GM18870 (cell line): ENCODE measurements at regions not wholly inside any gene's neighbourhood (a gene's known extent, or its start where the extent isn't known, plus 50 kb on each side); places are given as distances from the start of the nearest gene placed in this dataset.

Experiments used
- ATAC-seq: cut with Tn5 transposase; IDR thresholded peaks from one replicate; pipeline ENCODE4 v1.9.1; 2021; ENCODE audit warnings: moderate library complexity; ENCODE audit not compliant: unreplicated experiment

DNA sequence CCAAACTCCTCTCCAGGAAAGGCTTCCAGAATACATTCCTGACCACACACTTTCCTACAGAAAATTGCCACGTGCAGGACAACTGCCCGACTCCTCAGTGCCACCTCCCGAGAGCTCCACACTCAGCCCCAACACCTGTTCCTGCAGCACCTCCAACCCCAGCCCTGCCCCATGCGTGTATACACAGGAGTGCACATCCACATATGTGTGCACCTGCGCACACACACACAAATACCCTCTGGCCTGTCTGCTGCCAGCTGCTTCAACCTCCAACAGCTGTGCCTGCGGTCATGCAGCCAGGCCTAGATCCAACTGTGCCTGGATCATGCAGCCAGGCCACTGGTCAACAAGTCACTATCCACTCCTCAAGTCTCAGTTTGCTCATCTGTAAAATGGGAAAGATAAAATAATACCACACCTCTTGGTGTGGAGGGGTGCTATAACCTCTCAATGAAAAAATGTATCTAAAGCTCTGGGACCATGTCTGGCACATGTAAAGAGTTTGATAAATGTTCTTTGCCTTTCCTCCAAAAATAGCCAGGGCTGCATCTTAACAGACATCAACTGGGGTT lies 152.1 kb upstream of the ID2 start:
- ATAC-seq, result no peak

DNA sequence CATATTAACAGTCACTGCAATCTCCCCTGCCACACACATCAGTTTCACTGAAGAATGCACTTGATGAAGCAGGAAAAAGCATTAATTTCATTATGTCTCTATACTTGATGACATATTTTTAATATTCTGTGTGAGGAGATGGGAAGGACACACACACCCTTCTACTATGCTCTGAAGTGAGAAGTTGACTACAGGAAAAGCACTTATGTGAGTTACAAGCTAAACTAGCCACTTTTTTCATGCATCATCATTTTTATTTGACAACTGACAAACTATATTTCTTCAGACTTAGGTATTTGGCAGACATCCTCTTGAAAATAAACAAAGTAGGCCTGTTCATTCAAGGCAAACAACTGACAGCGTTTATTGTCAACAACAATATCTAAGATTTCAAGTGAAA lies 150.4 kb upstream of the ID2 start:
- no peak for ATAC-seq

GRCh38 chr2:8532438-8532837 lies 149.4 kb upstream of the ID2 start:
- ATAC-seq, result no peak

DNA sequence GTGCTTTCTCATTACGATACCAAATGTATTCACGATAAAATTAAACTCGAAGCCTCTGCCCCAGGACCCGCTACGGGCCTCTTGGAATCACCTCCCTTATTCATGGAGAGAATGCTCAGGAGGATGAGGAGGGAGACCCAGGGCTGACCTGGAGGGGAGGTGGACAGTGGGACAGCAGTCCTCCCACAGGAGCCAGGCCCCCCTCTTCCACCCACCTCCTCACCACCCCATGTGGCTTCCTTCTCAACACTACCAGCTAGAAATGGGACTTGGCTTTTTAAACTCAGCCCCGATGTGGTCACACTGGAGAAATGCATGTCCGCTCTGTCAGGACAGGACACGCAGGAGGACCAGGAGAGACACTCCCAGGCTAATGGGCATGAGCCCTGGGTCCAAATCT lies 147.9 kb upstream of the ID2 start:
- ATAC-seq, result no peak

DNA sequence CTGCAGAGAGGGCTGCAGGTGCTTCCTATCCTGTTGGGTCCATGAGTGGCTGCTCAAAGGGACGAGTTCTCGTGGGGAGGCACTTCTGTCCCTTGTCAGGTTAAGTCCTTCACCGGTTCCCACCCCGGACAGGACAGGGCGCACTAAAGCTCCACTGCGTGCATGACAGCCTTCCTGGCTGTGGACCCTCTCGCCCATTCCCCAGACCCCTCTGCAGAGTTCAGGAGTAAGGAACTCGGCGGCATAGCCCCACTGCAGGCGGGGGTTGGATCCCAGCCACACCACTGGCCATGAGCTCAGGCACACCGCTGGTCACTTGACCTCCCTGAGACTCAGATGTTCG lies 147.5 kb upstream of the ID2 start:
- no peak for ATAC-seq

DNA sequence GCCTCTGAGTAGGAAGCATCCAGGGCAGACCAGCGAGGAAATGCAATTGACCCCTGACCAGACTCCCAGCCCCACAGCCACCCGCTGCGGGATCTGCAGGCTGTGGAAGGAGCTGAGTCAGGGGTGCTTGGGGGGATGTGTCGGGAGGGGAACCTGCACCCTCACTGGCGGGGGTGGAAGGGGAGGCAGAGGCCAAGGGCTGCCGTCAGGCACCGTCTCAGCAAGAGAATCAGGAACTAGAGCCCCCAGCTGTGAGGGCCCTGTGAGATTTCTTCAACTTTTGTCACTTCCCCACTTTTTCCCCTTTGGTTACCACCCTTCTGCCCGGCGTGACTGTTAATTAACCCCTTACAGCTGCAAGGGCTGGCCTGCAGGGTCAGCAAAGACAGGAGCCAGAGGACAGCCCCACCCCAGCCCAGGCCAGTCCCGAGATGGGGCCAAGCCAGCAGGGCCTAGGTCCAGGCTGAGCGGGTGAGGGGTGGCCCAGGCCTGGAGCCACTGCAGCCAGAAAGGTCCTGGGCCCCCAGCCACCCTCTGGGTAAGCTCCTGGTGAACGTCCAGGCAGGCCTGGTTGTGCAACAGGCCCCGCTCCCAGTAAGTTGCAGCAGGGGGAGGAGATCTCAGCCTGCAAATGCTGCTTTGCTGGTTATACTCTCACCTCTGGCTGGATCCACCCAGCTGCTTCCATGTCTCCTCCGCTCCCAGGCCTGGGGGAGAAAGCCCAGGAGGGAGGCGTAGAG lies 147.0 kb upstream of the ID2 start:
- no peak for ATAC-seq

DNA sequence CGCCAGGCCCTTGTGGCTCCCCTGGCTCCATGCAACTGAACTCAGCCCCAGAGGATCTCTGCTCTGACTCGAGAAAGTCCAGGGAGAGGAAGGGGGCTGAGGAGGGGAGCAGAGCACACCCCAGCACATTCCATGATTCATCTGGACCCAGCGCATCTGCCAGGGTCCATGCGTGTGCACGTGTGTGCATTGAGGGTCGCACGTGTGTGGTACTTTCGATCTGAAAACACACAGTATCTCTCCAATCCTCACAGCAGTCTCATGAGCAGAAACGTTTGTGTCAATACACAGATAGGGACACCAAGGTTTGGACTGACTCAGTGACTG lies 146.4 kb upstream of the ID2 start:
- ATAC-seq, result no peak

GRCh38 chr2:8535821-8536685 lies 145.8 kb upstream of the ID2 start:
- no peak for ATAC-seq

GRCh38 chr2:8536686-8537561 lies 144.9 kb upstream of the ID2 start:
- ATAC-seq, result no peak

GRCh38 chr2:8537562-8538155 lies 144.2 kb upstream of the ID2 start:
- no peak for ATAC-seq

GRCh38 chr2:8538531-8538930 lies 143.3 kb upstream of the ID2 start:
- no peak for ATAC-seq

- ATAC-seq, result no peak
These were observed 142.8 kb upstream of the ID2 start for GRCh38 chr2:8538931-8539621.

DNA sequence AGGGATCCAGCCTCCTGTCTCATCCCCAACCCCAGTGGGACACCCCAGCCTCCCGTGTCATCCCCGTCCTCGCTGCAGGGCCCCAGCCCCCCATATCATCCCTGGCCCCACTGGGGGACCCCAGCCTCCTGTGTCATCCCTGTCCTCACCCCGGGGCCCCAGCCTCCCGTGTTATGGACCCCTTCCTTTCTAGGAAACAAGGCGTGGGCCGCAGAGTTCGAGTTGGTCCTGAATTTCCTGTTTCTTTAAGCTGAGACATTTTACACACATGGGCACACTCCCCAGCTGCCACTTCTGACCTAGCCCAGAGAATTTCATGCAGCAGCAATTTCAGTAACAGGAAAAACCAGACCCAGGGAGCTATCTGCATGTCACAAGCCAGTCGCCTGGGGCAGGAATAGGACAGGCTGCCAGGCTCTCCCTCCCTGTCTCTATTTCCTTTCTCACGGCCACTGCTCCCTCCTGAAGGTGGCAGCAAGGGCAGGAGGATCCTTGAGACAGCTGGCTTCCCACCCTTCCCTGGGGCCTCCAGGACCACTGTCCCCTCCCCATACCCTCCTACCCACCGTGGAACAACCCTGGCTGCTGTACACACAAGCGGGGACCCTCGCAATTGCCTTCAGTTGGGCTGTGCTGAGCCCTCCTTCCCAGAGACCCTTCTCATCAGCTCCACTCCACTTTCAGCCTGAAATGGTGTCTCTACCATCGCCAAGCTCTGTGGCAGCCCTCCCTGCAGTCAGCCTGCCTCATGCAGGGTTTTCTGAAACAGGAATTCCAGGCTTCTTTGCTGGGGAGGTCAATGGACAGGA lies 141.9 kb upstream of the ID2 start:
- ATAC-seq, result no peak

DNA sequence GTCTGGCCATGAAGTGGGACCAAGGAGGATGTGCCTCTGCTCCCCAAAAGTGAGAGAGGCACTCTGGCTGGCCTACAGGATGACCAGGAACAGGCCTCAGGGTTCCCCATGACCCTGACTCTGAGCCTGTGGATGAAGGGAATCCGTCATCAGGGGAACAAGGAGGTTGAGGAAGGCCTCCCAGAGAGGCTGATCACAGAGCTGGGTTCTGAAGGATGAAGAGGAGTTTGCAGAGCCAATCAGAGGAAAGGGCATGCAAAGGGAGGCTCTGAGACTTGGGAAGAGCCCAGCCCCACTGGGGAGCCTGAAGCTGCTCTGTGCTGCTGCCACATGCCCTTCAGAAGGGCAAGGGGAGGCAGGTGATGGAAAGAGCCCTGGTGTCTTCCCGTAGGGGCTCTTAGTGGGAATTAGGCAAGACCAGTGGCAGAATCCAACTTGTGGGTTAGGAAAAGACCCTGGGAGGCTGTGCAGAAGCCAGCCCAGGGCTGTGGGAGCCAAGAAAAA lies 141.3 kb upstream of the ID2 start:
- ATAC-seq, result no peak

GRCh38 chr2:8541223-8541622 lies 140.6 kb upstream of the ID2 start:
- ATAC-seq, result no peak

DNA sequence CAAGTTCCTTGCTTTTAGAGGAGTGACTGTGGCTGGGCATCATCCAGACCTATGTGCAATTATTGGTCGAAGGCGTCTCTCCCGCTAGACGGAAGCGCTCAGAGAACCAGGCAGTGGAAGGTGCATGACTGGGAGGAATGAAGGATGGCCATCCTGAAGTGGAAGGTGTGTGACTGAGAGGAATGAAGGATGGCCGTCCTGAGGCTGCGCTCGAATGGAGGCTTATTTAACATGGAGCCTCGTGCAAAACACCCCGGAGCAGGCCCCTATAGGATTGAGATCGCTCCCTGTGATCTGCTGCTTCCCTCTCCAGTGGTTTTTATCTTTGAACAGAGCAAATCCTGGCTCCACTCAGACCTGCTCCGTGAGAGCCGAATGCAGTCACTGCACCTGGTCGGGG lies 140.2 kb upstream of the ID2 start:
- ATAC-seq, result no peak

- ATAC-seq, result no peak
These were observed 139.3 kb upstream of the ID2 start for GRCh38 chr2:8542381-8543059.

GRCh38 chr2:8543060-8543382 lies 138.8 kb upstream of the ID2 start:
- no peak for ATAC-seq
